Activated naive CD8-positive, alpha-beta T cell treated with anti-CD3 and anti-CD28 coated beads, Interleukin-2, amount 10 ng/mL, durations not matched to agents 7 days and 5 days (primary cell): ENCODE measurements at regions not wholly inside any gene's neighbourhood (a gene's known extent, or its start where the extent isn't known, plus 50 kb on each side); places are given as distances from the start of the nearest gene placed in this dataset.

ENCODE experiments used
- ATAC-seq: fragments of 150-1000 bp; cut with Tn5 transposase; one replicate; pipeline ENCODE4 v1.10.0; 2021; ENCODE audit warnings: low read depth, moderate library complexity
- POLR2A ChIA-PET: fragments of 350-600 bp; sonication (Branson Sonifier 250); formaldehyde crosslinking; loops from one replicate; lab custom pipeline; 2021; ENCODE audit warnings: antibody characterized with exemption; lab: Charles Lee
- DNase-seq: peaks from one replicate; pipeline ENCODE4 v3.0.0; 2021
- H3K27ac Mint-ChIP-seq: one replicate; pipeline ENCODE4 v1.8.0; 2022; ENCODE audit warnings: mild to moderate bottlenecking, mixed read lengths
- H3K27me3 Mint-ChIP-seq: one replicate; pipeline ENCODE4 v1.8.0; 2022; ENCODE audit warnings: mild to moderate bottlenecking, moderate library complexity, mixed read lengths
- H3K36me3 Mint-ChIP-seq: one replicate; pipeline ENCODE4 v1.8.0; 2021; ENCODE audit warnings: mild to moderate bottlenecking, mixed read lengths
- H3K4me1 Mint-ChIP-seq: one replicate; pipeline ENCODE4 v1.8.0; 2021; ENCODE audit warnings: mixed read lengths
- H3K4me3 Mint-ChIP-seq: one replicate; pipeline ENCODE4 v1.8.0; 2022; ENCODE audit warnings: mild to moderate bottlenecking, moderate library complexity, mixed read lengths
- H3K9me3 Mint-ChIP-seq: one replicate; pipeline ENCODE4 v1.8.0; 2021; ENCODE audit warnings: mixed read lengths

DNA sequence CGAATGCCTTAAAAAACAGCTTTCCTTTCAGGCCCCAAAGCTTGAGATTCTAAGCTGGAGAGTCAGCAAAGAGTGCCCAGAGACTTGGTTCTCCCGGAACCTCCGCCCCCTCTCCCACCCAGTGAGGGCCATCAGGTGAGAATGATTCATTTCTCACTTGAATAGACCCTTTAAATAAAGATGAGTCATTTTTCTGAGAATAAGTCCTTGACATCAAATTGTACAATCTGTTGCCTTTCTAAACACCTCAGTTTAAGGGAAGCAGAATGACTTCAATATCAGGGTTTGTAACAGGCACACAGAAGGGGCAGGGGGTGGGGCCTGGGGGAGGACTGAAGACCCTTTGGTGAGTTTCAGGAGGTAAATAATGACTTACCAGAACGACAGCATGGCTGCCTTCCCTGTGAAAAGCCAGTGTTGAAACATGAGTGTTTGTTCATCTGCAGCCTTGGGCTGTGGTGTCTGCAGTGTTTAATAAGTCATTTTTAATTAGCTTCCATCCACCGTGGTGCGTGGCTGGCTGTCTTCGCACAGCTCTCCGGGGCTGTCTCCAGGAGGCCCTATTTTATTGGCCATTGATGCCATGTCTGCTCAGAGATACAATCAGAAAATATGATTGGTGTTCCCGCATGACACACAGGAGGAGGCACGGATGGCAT, 134.9 kb upstream of the ZNF236 start:
- peaks cover 38% of the 10 kb centered on the region for H3K27me3 Mint-ChIP-seq
- H3K9me3 Mint-ChIP-seq: no peaks in the 10 kb centered on the region
- DNase-seq (no peak), ATAC-seq (peak; percentile 50)
- no peaks in the 10 kb centered on the region for H3K36me3 Mint-ChIP-seq
- peak overlapping the region; percentile 40 for H3K27ac Mint-ChIP-seq
- no peak overlapping the region for H3K4me3 Mint-ChIP-seq
- POLR2A ChIA-PET: no interaction called here
- H3K4me1 Mint-ChIP-seq: peaks cover 12% of the 10 kb centered on the region

DNA sequence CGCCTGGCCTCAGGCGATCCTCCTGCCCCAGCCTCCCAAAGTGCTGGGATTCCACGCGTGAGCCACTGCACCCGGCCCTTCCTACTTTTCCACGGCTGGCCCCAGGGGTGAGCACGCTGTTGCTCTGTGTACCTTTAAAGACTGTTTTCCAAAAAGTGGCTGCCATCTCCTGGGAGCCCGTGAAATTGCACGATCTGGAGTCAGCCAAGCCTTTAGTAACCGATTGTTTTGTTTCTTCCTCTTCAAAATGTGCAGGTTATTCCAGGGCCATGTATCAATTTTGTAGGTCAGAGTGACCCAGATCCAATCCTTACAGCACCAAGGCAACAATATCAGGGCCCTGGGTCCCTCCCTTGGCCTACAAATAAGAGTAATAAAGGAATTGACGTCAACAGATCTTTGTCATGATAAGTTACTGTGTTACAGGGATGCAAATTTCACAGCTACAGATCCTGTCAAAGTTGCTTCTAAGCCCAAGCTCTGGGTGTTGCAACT, 135.6 kb upstream of the ZNF236 start:
- ATAC-seq (peak; percentile 62), DNase-seq (no peak)
- H3K27me3 Mint-ChIP-seq: peaks cover 40% of the 10 kb centered on the region
- H3K4me3 Mint-ChIP-seq: peak overlapping the region; percentile 0
- H3K4me1 Mint-ChIP-seq: peaks cover 12% of the 10 kb centered on the region
- POLR2A ChIA-PET: no interaction called here
- no peak overlapping the region for H3K27ac Mint-ChIP-seq
- H3K36me3 Mint-ChIP-seq: no peaks in the 10 kb centered on the region
- no peaks in the 10 kb centered on the region for H3K9me3 Mint-ChIP-seq

DNA sequence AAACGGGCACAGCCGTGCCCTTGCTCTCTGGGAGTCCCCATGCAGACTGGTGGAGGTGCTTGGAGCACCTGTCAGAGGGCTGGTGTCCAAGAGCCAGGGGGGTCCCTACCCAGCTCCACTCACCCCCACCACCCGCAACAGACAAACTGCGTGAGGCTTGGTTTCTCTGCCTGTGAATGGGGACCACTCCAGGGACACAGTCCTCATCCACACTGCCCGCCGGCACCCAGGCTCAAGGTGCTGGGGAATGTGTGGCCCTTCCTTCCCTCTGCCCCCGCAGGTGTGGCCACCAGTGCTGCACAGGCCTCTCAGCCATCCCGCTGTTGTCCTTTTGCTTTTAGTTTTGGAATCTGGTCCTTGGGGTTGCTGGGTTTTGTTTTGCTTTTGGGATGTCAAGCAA, 136.5 kb upstream of the ZNF236 start:
- ATAC-seq (no peak), DNase-seq (no peak)
- Mint-ChIP-seq H3K9me3 (no peaks in the 10 kb centered on the region), H3K27ac (no peak overlapping the region), H3K27me3 (peaks cover 31% of the 10 kb centered on the region), H3K36me3 (no peaks in the 10 kb centered on the region), H3K4me3 (no peak overlapping the region), H3K4me1 (peaks cover 12% of the 10 kb centered on the region)
- POLR2A ChIA-PET: no interaction called here

DNA sequence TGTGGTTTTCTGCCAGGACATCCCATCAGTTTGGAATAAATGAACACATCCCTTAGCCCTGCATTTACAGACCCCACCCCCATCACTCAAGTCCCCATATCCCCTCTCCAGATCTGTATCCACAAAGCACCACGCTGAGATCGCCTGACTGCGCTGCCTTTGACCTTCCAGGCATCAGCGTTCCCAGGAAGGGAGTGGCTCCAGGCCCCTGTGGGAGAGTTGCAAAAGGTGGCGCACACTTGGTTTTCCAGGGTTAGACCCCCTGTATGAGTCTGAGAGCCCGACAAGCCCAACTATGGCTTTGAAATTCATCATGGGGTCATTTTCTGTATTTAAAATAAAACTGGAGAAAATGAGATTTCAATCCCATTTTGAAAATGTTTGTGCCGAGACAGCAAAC, 137.0 kb upstream of the ZNF236 start:
- DNase-seq (no peak), ATAC-seq (no peak)
- H3K27me3 Mint-ChIP-seq: peaks cover 30% of the 10 kb centered on the region
- no peaks in the 10 kb centered on the region for H3K9me3 Mint-ChIP-seq
- no peaks in the 10 kb centered on the region for H3K36me3 Mint-ChIP-seq
- POLR2A ChIA-PET: no interaction called here
- no peak overlapping the region for H3K27ac Mint-ChIP-seq
- no peak overlapping the region for H3K4me3 Mint-ChIP-seq
- H3K4me1 Mint-ChIP-seq: peaks cover 12% of the 10 kb centered on the region

DNA sequence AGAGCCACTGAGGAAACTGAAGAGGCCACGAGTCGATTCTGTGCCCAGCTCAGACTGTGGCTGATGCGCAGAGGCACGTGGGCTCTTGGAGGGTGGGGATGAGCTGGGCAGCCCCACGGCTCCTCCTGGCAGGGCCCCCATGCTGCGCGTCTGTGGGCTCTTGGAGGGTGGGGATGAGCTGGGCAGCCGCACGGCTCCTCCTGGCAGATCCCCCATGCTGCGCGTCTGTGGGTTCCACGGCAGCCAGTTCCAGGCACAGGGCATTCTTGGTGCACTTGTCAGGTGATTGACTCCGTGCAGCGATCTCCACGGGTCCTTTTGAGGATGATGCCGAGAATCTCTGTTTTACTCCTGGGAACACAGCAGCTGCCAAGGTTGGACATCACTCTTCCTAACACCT, 138.1 kb upstream of the ZNF236 start:
- Mint-ChIP-seq H3K36me3 (no peaks in the 10 kb centered on the region), H3K27me3 (peaks cover 24% of the 10 kb centered on the region), H3K27ac (no peak overlapping the region), H3K9me3 (no peaks in the 10 kb centered on the region), H3K4me1 (peaks cover 9% of the 10 kb centered on the region), H3K4me3 (no peak overlapping the region)
- POLR2A ChIA-PET: no interaction called here
- ATAC-seq (no peak), DNase-seq (no peak)

DNA sequence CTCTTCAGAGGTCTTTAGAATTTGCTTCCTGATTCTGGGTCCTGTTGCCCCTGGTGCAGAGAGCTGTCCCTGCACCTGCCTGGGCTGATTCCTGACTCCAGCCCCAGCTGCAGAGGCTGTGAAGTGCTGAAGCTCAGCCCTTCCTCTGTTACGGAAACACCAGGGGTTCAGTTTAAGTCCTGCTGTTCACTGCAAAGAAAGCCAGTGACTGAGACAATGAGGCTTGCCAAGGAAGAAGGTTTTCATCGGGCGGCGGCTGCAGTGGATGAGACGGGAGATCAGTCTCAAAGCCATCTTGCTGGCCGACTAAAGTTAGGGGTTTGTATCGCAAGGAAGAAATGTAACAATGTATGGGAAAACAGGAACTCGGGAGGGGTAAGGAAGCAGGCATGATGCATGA, 142.4 kb upstream of the ZNF236 start:
- Mint-ChIP-seq H3K36me3 (no peaks in the 10 kb centered on the region), H3K4me1 (no peaks in the 10 kb centered on the region), H3K27me3 (peaks cover 11% of the 10 kb centered on the region), H3K4me3 (no peak overlapping the region), H3K27ac (no peak overlapping the region), H3K9me3 (no peaks in the 10 kb centered on the region)
- no peak for DNase-seq
- no peak for ATAC-seq
- POLR2A ChIA-PET: no interaction called here

DNA sequence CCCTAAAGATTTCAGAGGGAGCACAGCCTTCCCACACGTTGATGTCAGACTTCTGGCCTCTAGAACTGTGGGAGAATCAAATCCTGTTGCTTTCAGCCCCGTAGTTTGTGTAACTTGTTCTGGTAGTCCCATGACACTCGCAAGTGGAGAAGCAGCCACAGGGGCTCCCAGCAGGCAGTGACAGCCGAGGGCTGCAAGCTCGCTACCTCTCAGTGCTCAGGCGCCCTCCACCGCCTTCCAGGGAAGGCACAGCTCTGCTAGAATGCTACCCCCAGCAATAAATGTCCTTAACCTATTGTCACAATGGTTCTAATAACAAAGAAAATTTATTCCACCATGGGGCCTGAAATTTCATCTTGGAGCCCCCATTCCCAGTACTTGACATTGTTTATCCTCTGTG, 143.1 kb upstream of the ZNF236 start:
- Mint-ChIP-seq H3K27ac (no peak overlapping the region), H3K9me3 (no peaks in the 10 kb centered on the region), H3K36me3 (no peaks in the 10 kb centered on the region), H3K4me1 (no peaks in the 10 kb centered on the region), H3K4me3 (no peak overlapping the region), H3K27me3 (peaks cover 11% of the 10 kb centered on the region)
- no peak for ATAC-seq
- POLR2A ChIA-PET: no interaction called here
- DNase-seq: no peak

DNA sequence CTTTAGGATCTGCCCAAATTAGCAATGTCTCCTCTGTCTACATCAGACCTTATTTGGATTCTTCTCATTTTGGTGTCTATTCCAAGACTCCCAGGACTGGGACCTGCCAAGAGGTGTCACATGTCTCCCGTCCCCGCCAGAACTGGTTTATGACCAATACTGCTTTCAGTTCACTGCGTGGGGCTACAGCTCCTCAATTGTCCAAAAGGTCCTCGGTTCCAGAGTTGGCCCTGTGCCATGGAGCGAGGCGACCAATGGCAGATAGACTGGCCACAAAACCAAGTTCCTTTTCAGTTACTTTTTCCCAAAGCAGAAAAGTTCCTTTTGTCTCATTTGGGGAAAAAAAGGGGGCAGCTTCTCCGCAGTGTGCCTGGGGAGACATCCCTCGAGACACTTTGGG, 144.1 kb upstream of the ZNF236 start:
- DNase-seq (no peak), ATAC-seq (no peak)
- H3K27ac Mint-ChIP-seq: no peak overlapping the region
- H3K4me3 Mint-ChIP-seq: no peak overlapping the region
- H3K36me3 Mint-ChIP-seq: no peaks in the 10 kb centered on the region
- H3K9me3 Mint-ChIP-seq: no peaks in the 10 kb centered on the region
- H3K4me1 Mint-ChIP-seq: no peaks in the 10 kb centered on the region
- peaks cover 11% of the 10 kb centered on the region for H3K27me3 Mint-ChIP-seq
- POLR2A ChIA-PET: no interaction called here

DNA sequence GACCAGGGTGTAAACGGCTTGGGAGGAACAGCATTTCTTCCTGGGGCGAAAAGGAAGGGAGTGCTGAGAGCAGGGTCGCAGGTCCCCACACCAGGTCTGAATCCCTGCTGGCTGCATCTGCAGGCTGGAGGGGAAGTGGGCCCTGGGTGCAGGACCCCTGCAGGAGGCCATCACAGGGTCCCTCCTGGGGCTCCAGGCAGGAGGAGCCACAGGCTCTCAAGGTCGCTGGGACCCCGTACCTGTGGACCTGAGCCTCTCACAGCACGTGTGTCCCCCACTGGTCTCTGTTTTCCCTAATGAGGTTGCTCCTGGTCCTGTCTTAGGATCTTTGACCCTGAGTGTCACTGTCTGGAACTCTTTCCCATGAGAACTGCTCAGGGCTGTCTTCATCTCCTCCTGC, 147.8 kb upstream of the ZNF236 start:
- no peaks in the 10 kb centered on the region for H3K36me3 Mint-ChIP-seq
- peaks cover 11% of the 10 kb centered on the region for H3K27me3 Mint-ChIP-seq
- no peaks in the 10 kb centered on the region for H3K9me3 Mint-ChIP-seq
- POLR2A ChIA-PET: no interaction called here
- DNase-seq (no peak), ATAC-seq (no peak)
- no peak overlapping the region for H3K4me3 Mint-ChIP-seq
- H3K4me1 Mint-ChIP-seq: no peaks in the 10 kb centered on the region
- no peak overlapping the region for H3K27ac Mint-ChIP-seq

DNA sequence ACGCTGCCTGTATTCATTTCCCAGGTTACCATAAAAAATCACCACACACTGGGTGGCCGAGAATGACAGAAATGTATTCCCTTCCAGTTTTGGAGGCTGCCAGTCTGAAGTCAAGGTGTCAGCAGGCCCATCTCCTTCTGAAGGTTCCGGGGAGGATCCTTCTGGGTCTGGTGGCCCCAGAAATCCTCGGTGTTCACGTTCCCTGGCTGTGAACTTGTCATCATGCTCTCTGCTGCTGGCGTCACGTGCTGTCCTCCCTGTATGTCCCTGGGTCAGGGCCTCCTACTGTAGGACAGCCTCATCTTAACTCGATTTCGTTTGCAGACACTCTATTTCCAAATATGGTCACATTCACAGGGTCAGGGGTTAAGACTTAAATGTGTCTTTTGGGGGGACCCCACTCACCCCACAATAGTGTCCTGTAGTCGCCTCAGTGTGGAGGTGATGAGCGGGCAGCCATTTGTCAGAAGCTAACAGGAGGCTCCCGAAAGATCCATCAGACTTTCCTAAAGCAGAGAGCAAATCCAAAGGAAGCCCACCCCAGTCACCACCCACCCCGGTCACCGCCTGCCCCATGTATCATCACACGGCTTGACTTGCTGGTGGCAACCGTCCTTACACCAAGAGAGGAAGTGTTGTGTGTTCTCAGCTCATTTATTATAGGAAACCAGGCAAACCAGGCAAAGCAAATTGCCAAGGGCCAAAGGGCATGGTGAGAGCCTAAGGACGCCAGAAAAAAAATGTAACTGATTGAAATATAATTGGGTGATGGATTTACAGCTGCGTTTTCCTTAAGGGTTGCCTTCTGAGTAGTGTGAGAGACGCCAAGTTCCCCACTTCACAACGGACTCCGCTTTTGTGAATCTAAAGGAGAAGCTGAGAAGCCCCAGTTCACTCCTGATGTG, 148.8 kb upstream of the ZNF236 start:
- Mint-ChIP-seq H3K4me3 (no peak overlapping the region), H3K36me3 (no peaks in the 10 kb centered on the region), H3K4me1 (no peaks in the 10 kb centered on the region), H3K27ac (no peak overlapping the region), H3K27me3 (peaks cover 11% of the 10 kb centered on the region), H3K9me3 (no peaks in the 10 kb centered on the region)
- ATAC-seq: no peak
- no peak for DNase-seq
- POLR2A ChIA-PET: no interaction called here

DNA sequence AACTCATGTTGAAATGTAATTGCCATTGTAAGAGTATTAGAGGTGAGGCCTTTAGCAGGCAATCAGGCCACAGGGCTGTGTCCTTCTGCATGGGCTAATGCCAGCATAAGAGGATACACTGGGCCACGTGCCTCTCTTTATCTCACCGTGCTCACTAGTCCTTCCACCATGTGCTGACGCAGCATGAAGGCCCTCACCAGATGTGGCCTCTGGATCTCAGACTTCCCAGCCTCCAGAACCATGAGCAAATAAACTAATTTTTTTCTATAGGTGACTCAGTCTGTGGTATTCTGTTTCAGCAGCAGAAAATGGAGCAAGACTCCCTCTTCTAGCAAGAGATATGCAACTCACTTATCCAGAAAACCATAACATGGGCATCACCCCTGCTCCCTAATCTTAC, 149.7 kb upstream of the ZNF236 start:
- H3K27me3 Mint-ChIP-seq: peaks cover 8% of the 10 kb centered on the region
- no peak for DNase-seq
- H3K4me1 Mint-ChIP-seq: no peaks in the 10 kb centered on the region
- ATAC-seq: no peak
- no peaks in the 10 kb centered on the region for H3K9me3 Mint-ChIP-seq
- H3K4me3 Mint-ChIP-seq: no peak overlapping the region
- no peaks in the 10 kb centered on the region for H3K36me3 Mint-ChIP-seq
- POLR2A ChIA-PET: no interaction called here
- H3K27ac Mint-ChIP-seq: no peak overlapping the region

DNA sequence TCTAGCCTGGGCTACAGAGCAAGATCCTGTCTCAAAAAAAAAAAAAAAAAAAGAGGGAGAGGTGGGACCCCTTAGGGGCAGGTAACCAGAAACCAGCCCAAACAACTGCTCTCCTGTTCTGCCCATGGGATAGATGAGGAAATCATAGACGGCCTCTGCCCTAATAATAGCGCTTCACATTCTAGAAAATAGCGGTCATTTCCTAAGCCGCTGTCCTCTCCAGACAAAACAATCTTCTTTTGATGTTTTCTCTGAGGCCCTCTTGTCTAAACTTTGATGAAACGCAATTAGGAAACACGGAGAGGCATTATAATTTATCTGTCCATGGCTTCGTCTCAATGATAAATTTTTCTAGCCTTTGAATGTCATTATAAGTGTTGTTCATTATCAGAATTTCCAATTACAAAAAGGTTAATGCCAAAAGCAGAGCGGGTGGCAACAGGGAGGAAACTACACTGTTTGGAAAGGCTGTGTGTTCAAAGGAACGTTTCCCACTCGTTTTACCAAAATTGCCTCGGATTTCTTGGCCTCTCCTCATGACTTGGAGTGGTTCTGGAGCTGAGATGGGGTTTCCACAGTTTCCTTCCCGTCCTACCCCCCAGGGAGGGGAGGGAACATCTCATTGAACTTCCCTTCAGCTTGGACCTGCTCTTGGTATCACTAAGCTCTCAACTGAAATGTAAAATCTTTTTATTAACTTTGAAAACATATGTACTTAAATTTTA, 151.6 kb upstream of the ZNF236 start:
- no peaks in the 10 kb centered on the region for H3K4me1 Mint-ChIP-seq
- H3K36me3 Mint-ChIP-seq: no peaks in the 10 kb centered on the region
- H3K27ac Mint-ChIP-seq: no peak overlapping the region
- ATAC-seq (no peak), DNase-seq (no peak)
- POLR2A ChIA-PET: no interaction called here
- peaks cover 4% of the 10 kb centered on the region for H3K27me3 Mint-ChIP-seq
- no peak overlapping the region for H3K4me3 Mint-ChIP-seq
- no peaks in the 10 kb centered on the region for H3K9me3 Mint-ChIP-seq

DNA sequence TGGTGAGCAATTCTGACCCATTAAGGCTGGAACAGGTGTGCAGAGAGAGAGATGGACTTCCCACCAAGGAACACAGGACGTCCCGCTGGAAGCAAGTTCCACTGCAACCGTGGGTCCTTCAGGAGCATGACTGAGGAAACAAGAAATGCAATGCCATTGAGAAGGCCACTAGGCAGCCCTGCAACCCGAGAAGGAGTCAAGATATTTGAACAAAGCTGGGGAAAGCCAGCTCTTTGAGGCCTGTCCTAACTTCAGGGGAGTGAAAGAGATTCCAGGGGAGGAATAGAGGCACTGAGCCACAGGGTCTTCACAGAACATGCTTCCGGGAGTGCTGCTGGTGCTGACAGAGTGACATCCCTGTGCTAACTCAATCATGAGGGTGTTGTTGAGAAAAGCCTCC, 153.8 kb upstream of the ZNF236 start:
- Mint-ChIP-seq H3K9me3 (no peaks in the 10 kb centered on the region), H3K27ac (no peak overlapping the region), H3K4me3 (no peak overlapping the region), H3K4me1 (no peaks in the 10 kb centered on the region), H3K36me3 (no peaks in the 10 kb centered on the region), H3K27me3 (peaks cover 13% of the 10 kb centered on the region)
- ATAC-seq (no peak), DNase-seq (no peak)
- POLR2A ChIA-PET: interaction anchor here (0.6 kb wide), 1 partner anchor 96 kb away, joined by 3 read pairs; no protein-coding TSS in a partner anchor
